ENCODE measurements at regions not wholly inside any gene's neighbourhood (a gene's known extent, or its start where the extent isn't known, plus 50 kb on each side); places are given as distances from the start of the nearest gene placed in this dataset.

DNA sequence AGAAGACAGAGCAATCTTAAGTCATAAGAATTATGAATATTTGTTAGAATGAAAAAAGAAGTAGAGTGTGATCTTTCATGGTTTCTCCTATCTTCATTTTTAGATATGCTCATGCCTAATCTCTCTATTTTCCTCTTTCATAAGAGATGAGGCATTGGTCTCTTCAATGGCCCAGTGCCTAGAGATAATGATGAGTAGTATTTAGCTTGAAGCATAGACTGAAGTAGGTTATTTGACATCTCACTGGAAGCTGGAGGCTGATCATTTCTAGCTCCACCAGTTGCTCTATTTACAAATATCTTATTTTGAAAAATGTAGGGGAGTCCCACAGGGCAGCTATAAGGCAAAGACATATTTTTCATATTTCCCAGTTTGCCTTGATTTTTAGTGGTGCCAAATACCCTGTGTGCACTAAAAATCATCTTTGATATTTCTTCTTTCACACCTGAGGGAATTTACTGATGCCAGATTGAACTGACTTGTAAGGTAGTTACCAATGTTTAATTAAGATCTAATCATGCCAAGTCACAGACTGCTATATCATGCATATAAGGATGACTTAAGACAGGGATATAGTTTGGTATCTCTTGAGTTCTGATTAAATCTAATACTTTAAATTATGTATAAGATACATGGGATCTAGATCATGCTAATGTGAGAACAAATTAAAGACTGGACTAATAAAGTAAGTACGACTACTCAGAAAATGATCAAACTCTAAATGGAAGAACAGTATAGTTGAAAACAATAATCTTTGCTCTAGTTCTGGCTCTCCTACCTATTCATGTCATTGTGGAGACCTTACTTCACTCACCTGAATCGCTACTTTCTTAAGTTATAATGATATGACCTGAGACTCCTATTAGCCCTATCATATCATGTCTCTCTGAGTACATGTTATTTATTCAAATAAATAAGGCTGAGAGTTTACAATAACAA is 108.2 kb upstream of the IFNE start:
- TF ChIP-seq, protein P1, sequence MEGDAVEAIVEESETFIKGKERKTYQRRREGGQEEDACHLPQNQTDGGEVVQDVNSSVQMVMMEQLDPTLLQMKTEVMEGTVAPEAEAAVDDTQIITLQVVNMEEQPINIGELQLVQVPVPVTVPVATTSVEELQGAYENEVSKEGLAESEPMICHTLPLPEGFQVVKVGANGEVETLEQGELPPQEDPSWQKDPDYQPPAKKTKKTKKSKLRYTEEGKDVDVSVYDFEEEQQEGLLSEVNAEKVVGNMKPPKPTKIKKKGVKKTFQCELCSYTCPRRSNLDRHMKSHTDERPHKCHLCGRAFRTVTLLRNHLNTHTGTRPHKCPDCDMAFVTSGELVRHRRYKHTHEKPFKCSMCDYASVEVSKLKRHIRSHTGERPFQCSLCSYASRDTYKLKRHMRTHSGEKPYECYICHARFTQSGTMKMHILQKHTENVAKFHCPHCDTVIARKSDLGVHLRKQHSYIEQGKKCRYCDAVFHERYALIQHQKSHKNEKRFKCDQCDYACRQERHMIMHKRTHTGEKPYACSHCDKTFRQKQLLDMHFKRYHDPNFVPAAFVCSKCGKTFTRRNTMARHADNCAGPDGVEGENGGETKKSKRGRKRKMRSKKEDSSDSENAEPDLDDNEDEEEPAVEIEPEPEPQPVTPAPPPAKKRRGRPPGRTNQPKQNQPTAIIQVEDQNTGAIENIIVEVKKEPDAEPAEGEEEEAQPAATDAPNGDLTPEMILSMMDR (IDR thresholded peaks at IDR 0.05) = no peak

DNA sequence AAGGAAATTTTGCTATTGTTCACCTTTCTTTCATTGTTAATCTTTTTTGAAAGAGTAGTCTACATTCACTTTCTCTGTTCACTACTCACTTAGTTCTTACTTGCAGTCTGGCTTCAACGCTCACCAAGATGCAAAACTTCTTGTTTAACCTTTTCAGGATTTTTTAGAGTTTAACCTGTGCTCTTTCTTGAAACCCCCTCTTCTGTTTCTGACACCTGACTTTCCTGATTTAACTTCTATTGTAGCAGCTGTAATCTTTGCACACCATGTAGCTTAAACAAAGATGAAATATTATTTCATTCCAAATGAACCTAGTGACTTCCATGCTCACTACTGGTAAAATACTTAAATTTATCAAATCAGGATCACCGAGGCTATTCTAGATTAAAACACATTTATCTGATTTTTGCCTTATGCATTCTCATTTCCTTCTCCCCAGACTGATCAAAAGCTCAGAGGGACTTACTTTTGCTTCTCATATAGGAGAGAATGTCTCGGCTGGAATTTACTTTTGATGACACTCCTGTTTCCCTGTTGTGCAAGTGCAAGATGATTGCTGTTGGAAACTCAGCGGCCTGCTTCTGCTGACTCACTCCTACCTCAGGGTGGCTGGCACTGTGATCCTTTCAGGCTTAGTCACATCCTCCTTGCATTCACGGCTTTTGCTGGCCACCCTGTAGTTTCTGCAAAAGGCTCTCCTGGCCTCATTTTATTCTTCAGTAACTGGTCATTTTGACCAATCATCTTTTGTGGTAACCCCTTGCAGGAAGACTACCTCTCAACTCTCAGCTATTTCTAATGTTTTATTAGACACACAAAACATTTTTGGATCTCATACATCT is 109.3 kb upstream of the IFNE start:
- TF ChIP-seq, protein P1 (IDR thresholded peaks at IDR 0.05) = no peak

DNA sequence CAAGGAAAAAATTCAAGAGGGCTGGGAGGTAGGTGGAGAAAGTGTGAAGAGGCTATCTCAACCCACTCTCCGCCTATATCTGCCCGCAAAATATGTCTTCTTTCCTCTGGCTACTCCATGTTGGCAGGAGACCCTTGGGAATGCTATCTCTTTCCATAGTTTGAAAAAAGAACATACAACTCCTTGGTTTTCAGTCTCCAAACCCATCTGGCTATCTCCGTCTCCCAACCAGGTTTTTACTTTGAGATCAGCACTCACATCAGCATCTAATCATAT is 109.9 kb upstream of the IFNE start:
- TF ChIP-seq, protein P1 (IDR thresholded peaks at IDR 0.05) = no peak

DNA sequence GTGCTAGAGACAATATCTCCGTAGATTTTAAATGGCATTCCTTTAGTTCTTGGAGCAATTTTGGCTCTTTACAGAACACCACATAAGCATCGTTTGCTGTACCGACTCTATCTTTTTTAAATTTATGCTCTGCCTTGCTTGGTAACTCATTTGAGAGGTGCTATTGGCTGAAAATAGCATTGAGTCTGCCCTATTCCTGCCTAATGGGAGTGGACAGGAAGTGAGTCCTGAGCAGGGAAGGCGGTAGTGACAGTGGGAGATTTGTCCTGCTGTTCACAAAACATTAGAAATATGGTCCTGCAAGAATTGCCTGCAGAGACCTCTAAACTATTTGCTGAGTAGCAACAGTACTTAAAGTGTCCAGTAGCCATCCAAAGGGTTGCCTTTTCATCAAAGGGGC is 115.2 kb upstream of the IFNE start:
- TF ChIP-seq, protein P1 (IDR thresholded peaks at IDR 0.05) = no peak

DNA sequence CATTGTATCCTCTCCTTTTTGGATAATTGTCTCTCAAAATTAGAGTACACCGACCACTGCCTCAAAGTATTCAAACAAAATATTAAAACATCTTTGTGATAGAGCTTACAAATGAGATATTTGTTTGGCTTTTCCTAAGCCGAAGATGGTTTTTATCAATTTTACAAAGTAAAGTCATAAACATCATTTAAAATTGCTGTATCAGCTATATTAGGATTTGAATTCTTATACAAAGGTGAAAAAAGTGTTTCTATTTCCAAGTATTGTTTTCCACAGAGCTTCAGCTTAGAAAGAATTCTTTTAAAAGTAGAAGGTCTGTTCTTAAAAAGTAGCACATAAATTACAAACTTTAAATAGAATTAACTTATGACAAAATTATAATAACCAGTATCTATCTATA is 116.6 kb upstream of the IFNE start:
- TF ChIP-seq, protein P1 (IDR thresholded peaks at IDR 0.05) = no peak

DNA sequence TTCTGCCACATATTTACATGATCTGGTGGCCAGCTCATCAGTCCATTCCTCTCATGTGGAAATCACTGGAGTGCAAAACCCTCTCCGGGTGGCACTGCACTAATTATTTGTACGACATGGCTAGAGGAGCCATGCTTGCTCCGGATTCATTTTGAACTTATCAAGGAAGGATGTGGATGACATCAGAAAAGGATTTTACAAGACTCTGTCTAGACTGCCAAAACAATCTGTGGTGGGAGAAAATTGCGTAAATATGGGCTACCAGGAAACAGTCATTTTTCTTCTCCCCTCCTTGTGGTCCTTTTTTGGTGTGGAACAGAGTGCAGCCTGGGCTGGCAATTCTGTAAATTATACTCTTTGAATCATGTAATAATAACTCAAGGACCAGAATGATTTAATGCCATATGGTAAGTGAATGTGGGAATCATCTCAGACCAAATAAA is 123.4 kb upstream of the IFNE start:
- TF ChIP-seq, protein P1 (IDR thresholded peaks at IDR 0.05) = no peak

DNA sequence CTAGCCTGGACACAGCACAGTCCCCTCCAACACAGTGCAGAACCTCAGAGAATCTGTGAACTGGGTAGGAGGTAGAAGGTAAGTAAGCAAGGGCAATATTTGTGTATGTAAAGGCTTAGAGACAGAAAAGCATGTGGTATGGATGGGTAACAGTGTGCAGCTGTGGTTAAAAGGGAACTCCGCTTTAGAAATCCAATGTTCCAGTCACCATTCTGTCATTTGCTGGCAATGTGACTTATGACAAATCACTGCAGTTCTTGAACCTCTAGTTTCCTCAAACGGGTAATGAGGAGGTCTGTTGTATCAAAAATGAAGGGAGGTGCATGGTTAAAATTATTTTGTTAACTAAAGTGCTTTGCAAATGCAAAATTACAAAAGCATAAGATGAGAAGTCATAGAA is 125.5 kb upstream of the IFNE start:
- TF ChIP-seq, protein P1 (IDR thresholded peaks at IDR 0.05) = no peak

Data from LNCAP (cell line).